ENCODE measurements at regions not wholly inside any gene's neighbourhood (a gene's known extent, or its start where the extent isn't known, plus 50 kb on each side); places are given as distances from the start of the nearest gene placed in this dataset.

DNA sequence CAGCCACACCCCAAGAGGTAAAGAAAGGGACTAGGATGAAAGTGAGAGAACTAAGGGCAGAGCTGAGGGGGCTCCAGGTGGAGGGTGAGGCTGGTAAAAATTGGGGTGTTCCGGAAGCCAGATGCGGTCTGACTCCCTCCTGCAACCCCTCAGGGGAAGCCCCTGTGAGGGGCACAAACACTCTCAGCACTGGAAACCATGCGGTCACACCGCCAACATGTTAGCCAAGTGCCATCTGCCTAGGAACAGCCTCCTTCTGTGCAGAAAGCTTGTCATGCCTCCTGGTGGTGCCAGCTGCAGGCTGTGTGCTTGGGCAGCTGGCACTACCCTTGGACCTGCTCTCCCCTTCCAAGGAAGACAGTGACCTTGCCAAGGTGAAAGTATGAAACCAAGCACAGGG lies 83.5 kb upstream of the RPL38 start:
- DNase-seq (ENCODE audit: low read depth) = no peak
- H3K4me3 ChIP-seq (ENCODE audit: control insufficient read depth, low read depth, low read length) = no peak overlapping the region
- TF ChIP-seq, protein P1, sequence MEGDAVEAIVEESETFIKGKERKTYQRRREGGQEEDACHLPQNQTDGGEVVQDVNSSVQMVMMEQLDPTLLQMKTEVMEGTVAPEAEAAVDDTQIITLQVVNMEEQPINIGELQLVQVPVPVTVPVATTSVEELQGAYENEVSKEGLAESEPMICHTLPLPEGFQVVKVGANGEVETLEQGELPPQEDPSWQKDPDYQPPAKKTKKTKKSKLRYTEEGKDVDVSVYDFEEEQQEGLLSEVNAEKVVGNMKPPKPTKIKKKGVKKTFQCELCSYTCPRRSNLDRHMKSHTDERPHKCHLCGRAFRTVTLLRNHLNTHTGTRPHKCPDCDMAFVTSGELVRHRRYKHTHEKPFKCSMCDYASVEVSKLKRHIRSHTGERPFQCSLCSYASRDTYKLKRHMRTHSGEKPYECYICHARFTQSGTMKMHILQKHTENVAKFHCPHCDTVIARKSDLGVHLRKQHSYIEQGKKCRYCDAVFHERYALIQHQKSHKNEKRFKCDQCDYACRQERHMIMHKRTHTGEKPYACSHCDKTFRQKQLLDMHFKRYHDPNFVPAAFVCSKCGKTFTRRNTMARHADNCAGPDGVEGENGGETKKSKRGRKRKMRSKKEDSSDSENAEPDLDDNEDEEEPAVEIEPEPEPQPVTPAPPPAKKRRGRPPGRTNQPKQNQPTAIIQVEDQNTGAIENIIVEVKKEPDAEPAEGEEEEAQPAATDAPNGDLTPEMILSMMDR (conservative IDR thresholded peaks at IDR 0.05; ENCODE audit: control insufficient read depth, insufficient read depth, low read depth, low read length) = no peak

DNA sequence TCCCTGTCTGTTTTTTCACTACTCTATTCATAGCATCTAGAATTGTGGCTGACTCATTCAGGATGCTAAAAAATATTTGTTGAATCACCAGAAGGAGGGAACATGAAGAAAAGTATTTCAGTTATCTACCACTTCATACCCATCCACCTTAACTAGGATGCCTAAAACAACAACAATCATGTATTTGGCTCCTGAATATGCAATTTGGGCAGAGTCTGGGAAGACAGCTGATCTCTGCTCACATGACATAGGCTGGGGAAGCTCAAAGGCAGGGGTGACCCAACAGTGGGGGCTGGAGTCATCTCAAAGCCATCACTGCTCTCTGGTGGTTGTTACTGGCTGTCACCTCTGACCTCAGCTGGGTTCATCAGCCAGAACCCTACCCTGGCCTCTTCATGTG lies 80.1 kb upstream of the RPL38 start:
- no peak overlapping the region for H3K4me3 ChIP-seq (ENCODE audit: control insufficient read depth, low read depth, low read length)
- DNase-seq (ENCODE audit: low read depth) = peak; percentile 15
- TF ChIP-seq, protein P1 (conservative IDR thresholded peaks at IDR 0.05; ENCODE audit: control insufficient read depth, insufficient read depth, low read depth, low read length) = no peak

DNA sequence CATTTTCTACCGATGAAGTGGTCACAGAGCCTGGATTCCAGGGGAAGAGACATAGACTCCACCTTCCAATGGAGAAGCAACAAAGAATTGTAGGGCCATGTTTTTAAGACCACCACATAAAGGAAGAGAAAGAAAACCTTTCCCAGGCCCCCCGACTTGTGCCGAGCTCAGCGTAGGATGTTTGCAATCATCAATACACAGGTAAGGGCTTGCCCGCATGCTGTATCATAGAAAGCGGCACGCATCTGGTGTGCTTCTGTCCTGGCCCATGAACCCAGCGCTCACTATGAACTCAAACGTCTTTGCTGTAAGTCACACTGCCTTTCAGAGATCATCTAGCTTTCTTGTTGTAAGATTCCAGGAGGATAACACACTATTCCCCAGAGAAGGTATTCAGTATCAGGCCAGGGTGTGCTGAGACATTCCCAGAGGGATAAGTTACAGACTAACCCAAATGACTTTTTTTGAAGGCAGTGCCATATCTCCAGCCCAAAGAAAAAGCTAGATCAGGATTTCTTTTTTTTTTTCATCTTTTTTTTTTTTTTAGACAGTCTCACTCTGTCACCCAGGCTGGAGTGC lies 79.5 kb upstream of the RPL38 start:
- H3K4me3 ChIP-seq (ENCODE audit: control insufficient read depth, low read depth, low read length) = no peak overlapping the region
- TF ChIP-seq, protein P1 (conservative IDR thresholded peaks at IDR 0.05; ENCODE audit: control insufficient read depth, insufficient read depth, low read depth, low read length) = no peak

DNA sequence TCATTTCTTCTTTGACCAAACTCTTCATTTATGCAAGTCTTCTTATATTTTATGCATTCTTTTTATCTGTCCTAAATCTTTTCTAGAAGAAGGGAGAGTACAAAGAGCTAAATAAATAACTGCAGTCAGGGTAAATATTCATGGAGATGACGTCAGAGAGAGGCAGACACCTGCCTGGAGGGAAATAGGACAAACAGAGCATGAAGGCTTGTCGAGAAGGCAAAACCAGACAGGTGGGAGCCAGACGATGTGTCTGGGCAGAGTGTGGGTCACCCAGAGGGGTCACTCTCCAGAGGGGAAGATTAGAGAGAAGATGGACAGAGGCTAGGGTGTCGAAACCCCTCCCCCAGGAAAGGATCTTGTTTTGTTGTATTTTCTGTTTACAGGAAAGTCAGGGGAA lies 78.3 kb upstream of the RPL38 start:
- H3K4me3 ChIP-seq (ENCODE audit: control insufficient read depth, low read depth, low read length) = no peak overlapping the region
- TF ChIP-seq, protein P1 (conservative IDR thresholded peaks at IDR 0.05; ENCODE audit: control insufficient read depth, insufficient read depth, low read depth, low read length) = no peak
- no peak for DNase-seq (ENCODE audit: low read depth)

More for the DNA sequence above, 79.5 kb upstream of the RPL38 start:
- no peak for DNase-seq (ENCODE audit: low read depth)

DNA sequence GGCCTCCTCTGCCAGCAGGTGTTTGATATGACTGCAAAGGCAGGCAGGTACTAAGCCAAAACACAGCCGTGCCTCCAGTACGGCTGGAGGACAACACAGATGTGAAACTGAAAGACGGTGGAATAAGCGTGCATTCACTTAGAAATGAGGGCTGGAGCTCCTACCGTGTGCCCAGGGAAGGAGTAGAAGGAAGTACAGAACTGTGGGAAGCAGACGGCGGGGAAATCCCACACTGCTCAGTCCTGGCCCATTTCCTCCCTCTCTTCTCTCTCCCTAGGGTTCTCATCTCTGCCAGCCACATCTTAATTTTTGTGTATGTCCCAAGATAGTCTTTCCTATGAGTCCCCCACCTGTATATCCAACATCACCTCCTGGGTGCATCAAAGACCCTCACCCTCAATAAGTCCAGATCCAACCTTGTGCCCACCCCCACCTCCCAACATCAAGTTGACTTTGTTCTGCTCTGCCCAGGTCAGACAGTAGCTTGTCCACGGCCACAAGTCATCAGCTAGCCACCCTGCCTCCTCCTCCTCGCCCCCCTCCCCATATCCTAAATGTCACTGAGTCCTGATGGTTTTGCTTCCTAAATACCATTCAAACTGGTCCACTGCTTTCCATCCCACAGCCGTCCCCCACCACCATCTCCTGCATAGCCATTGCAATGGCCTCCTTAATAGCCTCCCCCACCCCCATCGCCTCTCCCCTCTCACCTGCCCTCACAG lies 77.1 kb upstream of the RPL38 start:
- no peak for DNase-seq (ENCODE audit: low read depth)
- TF ChIP-seq, protein P1 (conservative IDR thresholded peaks at IDR 0.05; ENCODE audit: control insufficient read depth, insufficient read depth, low read depth, low read length) = no peak
- H3K4me3 ChIP-seq (ENCODE audit: control insufficient read depth, low read depth, low read length) = no peak overlapping the region

DNA sequence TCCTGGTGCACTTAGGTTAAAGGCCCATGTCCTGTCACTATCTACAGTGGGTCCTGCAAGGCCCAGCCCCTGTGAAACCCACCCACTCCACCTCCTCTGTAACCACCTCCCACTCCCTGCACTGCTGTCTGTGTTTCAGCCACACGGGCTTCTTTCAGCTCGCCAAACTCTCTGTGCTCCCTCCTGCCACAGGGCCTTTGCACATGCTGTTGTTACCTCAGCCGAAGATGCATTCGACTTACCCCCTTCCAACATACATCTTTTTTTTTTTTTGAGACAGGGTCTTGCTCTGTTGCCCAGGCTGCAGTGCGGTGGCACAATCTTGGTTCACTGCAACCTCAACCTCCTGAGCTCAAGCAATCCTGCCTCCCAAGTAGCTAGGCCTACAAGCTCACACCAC lies 76.5 kb upstream of the RPL38 start:
- TF ChIP-seq, protein P1 (conservative IDR thresholded peaks at IDR 0.05; ENCODE audit: control insufficient read depth, insufficient read depth, low read depth, low read length) = no peak
- no peak overlapping the region for H3K4me3 ChIP-seq (ENCODE audit: control insufficient read depth, low read depth, low read length)
- no peak for DNase-seq (ENCODE audit: low read depth)
